IMR-90 (cell line): ENCODE measurements at regions not wholly inside any gene's neighbourhood (a gene's known extent, or its start where the extent isn't known, plus 50 kb on each side); places are given as distances from the start of the nearest gene placed in this dataset.

Experiments used
- ATAC-seq: fragments of 200-7000 bp; cut with Tn5 transposase; 2 replicates; pipeline ENCODE4 v1.9.1; 2020; ENCODE audit warnings: low read depth, mild to moderate bottlenecking, moderate library complexity
- BruUV-seq: library from RNA; stranded (reverse); fragments of 400-500 nt; replicated peaks from 2 replicates; lab custom pipeline; 2021; lab: Mats Ljungman, UMichigan
- CTCF ChIA-PET: fragments of 300-600 bp; formaldehyde crosslinking; extraction: SDS; loops from one replicate; lab custom pipeline; 2021; ENCODE audit warnings: antibody characterized with exemption; lab: Yijun Ruan, JAX
- POLR2A ChIA-PET: fragments of 300-600 bp; sonication (Branson Sonifier 250); formaldehyde crosslinking; loops from one replicate; lab custom pipeline; 2022; ENCODE audit warnings: antibody characterized with exemption; ENCODE audit not compliant: unreplicated experiment; lab: Charles Lee
- DNase-seq: peaks from one replicate; pipeline ENCODE4 v3.0.0; 2013
- H2AFZ ChIP-seq: replicated peaks from 2 replicates; pipeline ENCODE3; 2013; ENCODE audit warnings: low read length, mild to moderate bottlenecking; ENCODE audit not compliant: poor library complexity
- H2AK5ac ChIP-seq: 2 replicates; pipeline ENCODE4 v1.6.1; 2013; ENCODE audit warnings: low read depth, low read length, inconsistent platforms
- H2AK9ac ChIP-seq: replicated peaks from 2 replicates; pipeline ENCODE3; 2013; ENCODE audit warnings: mild to moderate bottlenecking, low read depth, low read length, moderate library complexity; ENCODE audit not compliant: poor library complexity
- H2BK120ac ChIP-seq: 2 replicates; pipeline ENCODE4 v1.6.1; 2013; ENCODE audit warnings: low read depth, low read length, inconsistent platforms
- H2BK15ac ChIP-seq: 3 replicates; pipeline ENCODE4 v1.6.1; 2013; ENCODE audit warnings: low read depth, low read length, inconsistent platforms
- H2BK20ac ChIP-seq: 2 replicates; pipeline ENCODE4 v1.6.1; 2013; ENCODE audit warnings: low read depth, mild to moderate bottlenecking, inconsistent platforms, low read length, moderate library complexity
- H2BK5ac ChIP-seq: 2 replicates; pipeline ENCODE4 v1.6.1; 2013; ENCODE audit warnings: mild to moderate bottlenecking, low read depth, low read length, inconsistent platforms; ENCODE audit not compliant: poor library complexity, severe bottlenecking
- H3K14ac ChIP-seq: replicated peaks from 2 replicates; pipeline ENCODE4 v1.6.1; 2013; ENCODE audit warnings: low read depth, low read length, inconsistent platforms
- H3K18ac ChIP-seq: 2 replicates; pipeline ENCODE4 v1.6.1; 2013; ENCODE audit warnings: low read depth, low read length, control low read depth
- H3K23ac ChIP-seq: 2 replicates; pipeline ENCODE4 v1.6.1; 2013; ENCODE audit warnings: low read depth, low read length, inconsistent platforms
- H3K27ac ChIP-seq: 2 replicates; pipeline ENCODE4 v1.5.1; 2013; ENCODE audit warnings: mild to moderate bottlenecking, control low read depth, low read length; ENCODE audit not compliant: insufficient read depth
- H3K27me3 ChIP-seq: 2 replicates; pipeline ENCODE4 v1.6.1; 2013; ENCODE audit warnings: low read length; ENCODE audit not compliant: control insufficient read depth, insufficient read depth
- H3K36me3 ChIP-seq: 2 replicates; pipeline ENCODE4 v1.6.1; 2013; ENCODE audit warnings: low read length, mixed read lengths; ENCODE audit not compliant: control insufficient read depth, insufficient read depth
- H3K4ac ChIP-seq: 2 replicates; pipeline ENCODE4 v1.6.1; 2013; ENCODE audit warnings: low read depth, low read length, inconsistent platforms
- H3K4me1 ChIP-seq: 2 replicates; pipeline ENCODE4 v1.6.1; 2013; ENCODE audit warnings: low read length, mixed read lengths; ENCODE audit not compliant: control insufficient read depth, insufficient read depth
- H3K4me2 ChIP-seq: 2 replicates; pipeline ENCODE4 v1.6.1; 2013; ENCODE audit warnings: low read depth, mild to moderate bottlenecking, control low read depth, low read length, moderate library complexity
- H3K4me3 ChIP-seq: 2 replicates; pipeline ENCODE4 v1.5.1; 2013; ENCODE audit warnings: low read depth, mild to moderate bottlenecking, control low read depth, low read length, moderate library complexity; ENCODE audit not compliant: insufficient read depth
- H3K56ac ChIP-seq: 2 replicates; pipeline ENCODE4 v1.6.1; 2013; ENCODE audit warnings: low read length, inconsistent platforms; ENCODE audit not compliant: insufficient read depth; ENCODE audit errors: extremely low read depth
- H3K79me1 ChIP-seq, 2 experiments: 2 replicates each; pipeline ENCODE4 v1.6.1; 2013; ENCODE audit warnings: low read length in 2 of 2, inconsistent platforms in 1 of 2, low read depth in 1 of 2
- H3K9ac ChIP-seq: 2 replicates; pipeline ENCODE4 v1.6.1; 2013; ENCODE audit warnings: low read depth, low read length, control low read depth
- H3K9me1 ChIP-seq: 2 replicates; pipeline ENCODE4 v1.6.1; 2013; ENCODE audit warnings: low read length, inconsistent platforms; ENCODE audit not compliant: insufficient read depth
- H3K9me3 ChIP-seq: 2 replicates; pipeline ENCODE4 v1.6.1; 2013; ENCODE audit warnings: low read length; ENCODE audit not compliant: control insufficient read depth, insufficient read depth
- H4K20me1 ChIP-seq: 2 replicates; pipeline ENCODE4 v1.6.1; 2013; ENCODE audit warnings: low read length, inconsistent platforms; ENCODE audit not compliant: insufficient read depth
- H4K5ac ChIP-seq: 2 replicates; pipeline ENCODE4 v1.6.1; 2013; ENCODE audit warnings: mild to moderate bottlenecking, low read depth, low read length, control low read depth
- H4K8ac ChIP-seq, 2 experiments: 2 replicates each; pipeline ENCODE4 v1.6.1; 2013; ENCODE audit warnings: low read depth in 2 of 2, low read length in 2 of 2, control low read depth in 1 of 2, inconsistent platforms in 1 of 2
- H4K91ac ChIP-seq: 2 replicates; pipeline ENCODE4 v1.6.1; 2013; ENCODE audit warnings: low read depth, low read length, inconsistent platforms; ENCODE audit not compliant: insufficient read depth
- BHLHE40 ChIP-seq: fragments of 150-350 bp; IDR thresholded peaks from 2 replicates; pipeline ENCODE4 v1.6.1; 2016; ENCODE audit warnings: mild to moderate bottlenecking, low read depth, low read length
- CEBPB ChIP-seq: IDR thresholded peaks from 2 replicates; pipeline ENCODE4 v1.6.1; 2012; ENCODE audit warnings: low read depth, low read length, improper control_type of control experiment
- CTCF ChIP-seq: conservative IDR thresholded peaks from 2 replicates; pipeline ENCODE4 v1.5.1; 2012; ENCODE audit warnings: mild to moderate bottlenecking, low read depth, low read length, improper control_type of control experiment
- POLR2A ChIP-seq: IDR thresholded peaks from 2 replicates; pipeline ENCODE4 v1.6.1; 2012; ENCODE audit warnings: mild to moderate bottlenecking, low read depth, low read length
- RAD21 ChIP-seq: IDR thresholded peaks from 2 replicates; pipeline ENCODE4 v1.6.1; 2012; ENCODE audit warnings: low read length, improper control_type of control experiment
- SMC3 ChIP-seq: fragments of 150-350 bp; IDR thresholded peaks from 2 replicates; pipeline ENCODE4 v1.6.1; 2016; ENCODE audit warnings: low read depth, mild to moderate bottlenecking, antibody characterized with exemption, low read length, moderate library complexity
- WGBS, 2 experiments: methylation state at CpG; one replicate each; pipeline versions ENCODE4 v1.1.5 to v1.1.7; 2013; ENCODE audit warnings: missing lambda C conversion rate in 2 of 2; ENCODE audit not compliant: insufficient read length in 1 of 2; ENCODE audit errors: extremely low coverage in 2 of 2; 5-methylcytosine and 5-hydroxymethylcytosine counted together
- dilution Hi-C: fragments of 300-500 bp; cut with HindIII; formaldehyde crosslinking; loops from one replicate; pipeline ENCODE4 v1.14.3; 2018; ENCODE audit warnings: low sequenced_read_pairs; ENCODE audit not compliant: unreplicated experiment
- in situ Hi-C: fragments of 300-500 bp; cut with MboI; formaldehyde crosslinking; loops from 3 replicates; pipeline ENCODE4 v1.14.3; 2019; ENCODE audit warnings: low sequenced_read_pairs, inconsistent platforms, mixed read lengths
- intact Hi-C: fragments of 100-400 bp; cut with micrococcal nuclease; formaldehyde crosslinking; loops from 2 replicates; pipeline ENCODE4 v1.10.0; 2022

- DNase-seq, result no peak
- no peak overlapping the region for H3K18ac ChIP-seq
- H3K9me1 ChIP-seq, result peaks cover 20% of the 10 kb centered on the region
- ATAC-seq, result no peak
- no CpG with 5 or more reads among the region's 2 CpGs for WGBS, 2 experiments
- H3K27me3 ChIP-seq, result no peaks in the 10 kb centered on the region
- dilution Hi-C loops (no loop called here), intact Hi-C loops (no loop called here), in situ Hi-C loops (no loop called here)
- no peak overlapping the region for H2AK9ac ChIP-seq
- no peak overlapping the region for H3K14ac ChIP-seq
- H2BK15ac ChIP-seq, result no peak overlapping the region; the same call in 2 of the 3 replicates
- no peak overlapping the region for H4K5ac ChIP-seq
- H3K27ac ChIP-seq, result no peak overlapping the region
- H4K20me1 ChIP-seq, result no peaks in the 10 kb centered on the region
- no peak overlapping the region for H2BK20ac ChIP-seq
- no peak overlapping the region for H2AFZ ChIP-seq
- no peak overlapping the region for H3K4me2 ChIP-seq
- no peaks in the 10 kb centered on the region for H3K36me3 ChIP-seq
- H3K4me1 ChIP-seq, result peaks cover 16% of the 10 kb centered on the region
- TF ChIP-seq CEBPB (no peak), POLR2A (no peak), BHLHE40 (no peak), RAD21 (no peak), CTCF (no peak), SMC3 (no peak)
- ChIA-PET POLR2A (no interaction called here), CTCF (no interaction called here)
- no peak overlapping the region for H3K9ac ChIP-seq
- no peak overlapping the region for H3K23ac ChIP-seq
- no peak overlapping the region for H3K4me3 ChIP-seq
- H3K56ac ChIP-seq, result no peak overlapping the region
- no peak overlapping the region for H2BK5ac ChIP-seq
- H3K4ac ChIP-seq, result no peak overlapping the region
- no peak overlapping the region for H2BK120ac ChIP-seq
- no peaks in the 10 kb centered on the region for H3K9me3 ChIP-seq
- no peaks in the 10 kb centered on the region for H3K79me1 ChIP-seq
- no peak overlapping the region for H4K8ac ChIP-seq
- no TSS peak for BruUV-seq
- no peak overlapping the region for H2AK5ac ChIP-seq
- no peak overlapping the region for H4K91ac ChIP-seq
Observed at GRCh38 chr2:37868866-37869265, 56.2 kb upstream of the RMDN2 start.
